ENCODE measurements at regions not wholly inside any gene's neighbourhood (a gene's known extent, or its start where the extent isn't known, plus 50 kb on each side); places are given as distances from the start of the nearest gene placed in this dataset.

- TF ChIP-seq CTCF (IDR thresholded peaks at IDR 0.05; ENCODE audit: insufficient read depth, low read length, poor library complexity, severe bottlenecking) (no peak), EZH2phosphoT487 (conservative IDR thresholded peaks at IDR 0.05; ENCODE audit: low read length) (no peak)
- Histone ChIP-seq H3K9me2 (replicated peaks; ENCODE audit: insufficient read depth, low read length) (no peaks in the 10 kb centered on the region), H3K27me3 (ENCODE audit: low read length) (no peaks in the 10 kb centered on the region), H3K9ac (ENCODE audit: low read length) (no peak overlapping the region), H3K4me2 (ENCODE audit: low read depth, low read length, poor library complexity, severe bottlenecking) (no peak overlapping the region), H3K4me3 (ENCODE audit: insufficient read depth, low read length, poor library complexity, severe bottlenecking) (no peak overlapping the region), H3K27ac (ENCODE audit: low read depth, low read length) (no peak overlapping the region), H4K20me1 (ENCODE audit: low read depth, low read length) (no peaks in the 10 kb centered on the region), H3K36me3 (ENCODE audit: low read length) (no peaks in the 10 kb centered on the region), H2AFZ (ENCODE audit: low read depth, low read length, severe bottlenecking) (no peak overlapping the region), H3F3A (ENCODE audit: insufficient read depth) (no peaks in the 10 kb centered on the region), H3K79me2 (ENCODE audit: insufficient read depth, low read length) (no peaks in the 10 kb centered on the region), H3K9me3 (ENCODE audit: insufficient read depth, low read length) (no peaks in the 10 kb centered on the region)
These were observed 162.3 kb upstream of the ZSWIM2 start for GRCh38 chr2:187011206-187011832.

GRCh38 chr2:187009483-187010239, 160.7 kb upstream of the ZSWIM2 start:
- H3K9ac ChIP-seq (ENCODE audit: low read length) = no peak overlapping the region
- no peak overlapping the region for H3K4me2 ChIP-seq (ENCODE audit: low read depth, low read length, poor library complexity, severe bottlenecking)
- H3K27ac ChIP-seq (ENCODE audit: low read depth, low read length) = no peak overlapping the region
- no peaks in the 10 kb centered on the region for H3K9me3 ChIP-seq (ENCODE audit: insufficient read depth, low read length)
- H3K79me2 ChIP-seq (ENCODE audit: insufficient read depth, low read length) = no peaks in the 10 kb centered on the region
- H3K9me2 ChIP-seq (replicated peaks; ENCODE audit: insufficient read depth, low read length) = no peaks in the 10 kb centered on the region
- no peaks in the 10 kb centered on the region for H4K20me1 ChIP-seq (ENCODE audit: low read depth, low read length)
- TF ChIP-seq CTCF (IDR thresholded peaks at IDR 0.05; ENCODE audit: insufficient read depth, low read length, poor library complexity, severe bottlenecking) (no peak), EZH2phosphoT487 (conservative IDR thresholded peaks at IDR 0.05; ENCODE audit: low read length) (no peak)
- no peak overlapping the region for H3K4me3 ChIP-seq (ENCODE audit: insufficient read depth, low read length, poor library complexity, severe bottlenecking)
- H2AFZ ChIP-seq (ENCODE audit: low read depth, low read length, severe bottlenecking) = no peak overlapping the region
- no peaks in the 10 kb centered on the region for H3K27me3 ChIP-seq (ENCODE audit: low read length)
- no peaks in the 10 kb centered on the region for H3K36me3 ChIP-seq (ENCODE audit: low read length)
- no peaks in the 10 kb centered on the region for H3F3A ChIP-seq (ENCODE audit: insufficient read depth)

- Histone ChIP-seq H3K79me2 (ENCODE audit: insufficient read depth, low read length) (no peaks in the 10 kb centered on the region), H3K27ac (ENCODE audit: low read depth, low read length) (no peak overlapping the region), H2AFZ (ENCODE audit: low read depth, low read length, severe bottlenecking) (no peak overlapping the region), H3K27me3 (ENCODE audit: low read length) (no peaks in the 10 kb centered on the region), H3K9me2 (replicated peaks; ENCODE audit: insufficient read depth, low read length) (no peaks in the 10 kb centered on the region), H3K36me3 (ENCODE audit: low read length) (no peaks in the 10 kb centered on the region), H3F3A (ENCODE audit: insufficient read depth) (no peaks in the 10 kb centered on the region), H4K20me1 (ENCODE audit: low read depth, low read length) (no peaks in the 10 kb centered on the region), H3K9me3 (ENCODE audit: insufficient read depth, low read length) (no peaks in the 10 kb centered on the region), H3K4me2 (ENCODE audit: low read depth, low read length, poor library complexity, severe bottlenecking) (no peak overlapping the region), H3K4me3 (ENCODE audit: insufficient read depth, low read length, poor library complexity, severe bottlenecking) (no peak overlapping the region), H3K9ac (ENCODE audit: low read length) (no peak overlapping the region)
- no peak for TF ChIP-seq CTCF (IDR thresholded peaks at IDR 0.05; ENCODE audit: insufficient read depth, low read length, poor library complexity, severe bottlenecking)
- no peak for TF ChIP-seq EZH2phosphoT487 (conservative IDR thresholded peaks at IDR 0.05; ENCODE audit: low read length)
These were observed 159.1 kb upstream of the ZSWIM2 start for GRCh38 chr2:187008111-187008510.
